Lower leg skin (tissue), 3 donors: ENCODE measurements at regions not wholly inside any gene's neighbourhood (a gene's known extent, or its start where the extent isn't known, plus 50 kb on each side); places are given as distances from the start of the nearest gene placed in this dataset.

Experiments used
- POLR2A ChIP-seq, 2 donors: fragments of 450-650 bp; IDR thresholded peaks; one replicate each; pipeline ENCODE4 v1.6.1; 2016 to 2017; ENCODE audit warnings: antibody characterized with exemption in 2 of 2, mild to moderate bottlenecking in 1 of 2, moderate library complexity in 1 of 2
- TF ChIP-seq, protein P1 (sequence below), 3 donors: fragments of 450-650 bp; IDR thresholded peaks; one replicate each; pipeline ENCODE4 v1.5.1; 2016; ENCODE audit warnings: antibody characterized with exemption in 3 of 3, mild to moderate bottlenecking in 3 of 3, moderate library complexity in 2 of 3

DNA sequence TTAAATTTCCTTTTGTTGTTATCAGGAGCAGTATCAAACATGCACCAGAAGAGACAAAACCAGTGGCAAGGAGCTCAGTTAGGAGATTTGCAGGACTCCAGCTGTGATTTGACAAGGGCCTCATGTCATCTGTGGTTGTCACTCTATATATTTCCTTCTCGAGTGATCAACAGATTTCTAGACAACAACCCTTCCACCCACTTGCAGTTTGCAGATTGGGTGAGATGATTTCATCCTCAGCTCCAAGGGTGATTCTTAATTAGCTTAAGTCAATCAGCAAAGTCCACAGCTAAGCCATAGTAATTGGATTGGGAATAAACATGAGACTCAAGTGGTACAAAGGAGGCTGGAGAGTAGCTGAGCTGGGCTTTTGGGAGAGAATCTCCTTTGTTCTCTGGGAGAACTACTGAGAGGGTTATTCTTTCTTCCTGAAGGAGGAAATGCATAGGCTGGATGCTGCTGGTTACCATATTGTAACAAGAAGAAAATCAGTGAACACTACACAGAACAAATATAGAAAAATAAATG, 192.8 kb downstream of the PPARGC1A start:
- no peak for TF ChIP-seq POLR2A (IDR thresholded peaks at IDR 0.05)
- TF ChIP-seq, protein P1, sequence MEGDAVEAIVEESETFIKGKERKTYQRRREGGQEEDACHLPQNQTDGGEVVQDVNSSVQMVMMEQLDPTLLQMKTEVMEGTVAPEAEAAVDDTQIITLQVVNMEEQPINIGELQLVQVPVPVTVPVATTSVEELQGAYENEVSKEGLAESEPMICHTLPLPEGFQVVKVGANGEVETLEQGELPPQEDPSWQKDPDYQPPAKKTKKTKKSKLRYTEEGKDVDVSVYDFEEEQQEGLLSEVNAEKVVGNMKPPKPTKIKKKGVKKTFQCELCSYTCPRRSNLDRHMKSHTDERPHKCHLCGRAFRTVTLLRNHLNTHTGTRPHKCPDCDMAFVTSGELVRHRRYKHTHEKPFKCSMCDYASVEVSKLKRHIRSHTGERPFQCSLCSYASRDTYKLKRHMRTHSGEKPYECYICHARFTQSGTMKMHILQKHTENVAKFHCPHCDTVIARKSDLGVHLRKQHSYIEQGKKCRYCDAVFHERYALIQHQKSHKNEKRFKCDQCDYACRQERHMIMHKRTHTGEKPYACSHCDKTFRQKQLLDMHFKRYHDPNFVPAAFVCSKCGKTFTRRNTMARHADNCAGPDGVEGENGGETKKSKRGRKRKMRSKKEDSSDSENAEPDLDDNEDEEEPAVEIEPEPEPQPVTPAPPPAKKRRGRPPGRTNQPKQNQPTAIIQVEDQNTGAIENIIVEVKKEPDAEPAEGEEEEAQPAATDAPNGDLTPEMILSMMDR (IDR thresholded peaks at IDR 0.05), result no peak
